ENCODE measurements at regions not wholly inside any gene's neighbourhood (a gene's known extent, or its start where the extent isn't known, plus 50 kb on each side); places are given as distances from the start of the nearest gene placed in this dataset.

GRCh38 chrX:79094075-79094832 is 50.2 kb upstream of the GPR174 start:
- TF ChIP-seq CTCF (IDR thresholded peaks at IDR 0.05): no peak
- intact Hi-C loops (cut with DNase I, micrococcal nuclease): no loop called here
- no peaks in the 10 kb centered on the region for H3K4me1 ChIP-seq (ENCODE audit: low read depth)
- no peak for ATAC-seq
- no peaks in the 10 kb centered on the region for H3K9me3 ChIP-seq
- H3K4me3 ChIP-seq: no peak overlapping the region
- no peaks in the 10 kb centered on the region for H3K36me3 ChIP-seq (ENCODE audit: low read depth)
- no peak for DNase-seq
